Retinal pigment epithelial cell (primary cell): ENCODE measurements at regions not wholly inside any gene's neighbourhood (a gene's known extent, or its start where the extent isn't known, plus 50 kb on each side); places are given as distances from the start of the nearest gene placed in this dataset.

Experiments used
- DNase-seq: peaks from one replicate; pipeline ENCODE4 v3.0.0-alpha.2; 2010; ENCODE audit warnings: low read depth
- H3K4me3 ChIP-seq: 2 replicates; pipeline ENCODE4 v1.5.1; 2011; ENCODE audit warnings: mild to moderate bottlenecking, low read length, control low read depth, moderate library complexity
- TF ChIP-seq, protein P1 (sequence below): conservative IDR thresholded peaks from 2 replicates; pipeline ENCODE4 v1.5.1; 2011; ENCODE audit warnings: low read depth, low read length, control low read depth, inconsistent platforms

DNA sequence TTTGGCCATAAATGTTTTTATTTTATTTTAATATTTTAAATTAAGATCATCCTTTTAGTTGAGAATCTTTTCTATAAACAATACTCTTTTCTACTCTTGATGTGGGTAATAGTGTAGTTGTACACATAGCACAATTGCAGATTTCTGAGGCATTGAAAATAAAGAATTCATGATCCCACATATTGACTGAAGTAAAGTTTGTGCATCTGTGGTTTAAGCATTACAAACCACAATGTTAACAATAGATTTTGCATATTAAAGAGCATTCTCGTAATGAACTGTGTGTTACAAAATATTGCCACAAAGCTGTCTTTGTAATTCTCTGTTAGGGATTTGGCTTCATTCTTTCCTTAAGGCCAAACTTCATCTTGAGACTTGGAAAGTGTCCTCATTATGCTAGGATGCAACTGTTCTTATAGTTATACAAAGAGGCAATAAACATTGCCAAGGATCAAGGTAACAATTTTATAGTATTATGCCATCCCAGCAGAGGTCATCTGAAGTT, 256.8 kb downstream of the OLFM3 start:
- no peak overlapping the region for H3K4me3 ChIP-seq
- TF ChIP-seq, protein P1, sequence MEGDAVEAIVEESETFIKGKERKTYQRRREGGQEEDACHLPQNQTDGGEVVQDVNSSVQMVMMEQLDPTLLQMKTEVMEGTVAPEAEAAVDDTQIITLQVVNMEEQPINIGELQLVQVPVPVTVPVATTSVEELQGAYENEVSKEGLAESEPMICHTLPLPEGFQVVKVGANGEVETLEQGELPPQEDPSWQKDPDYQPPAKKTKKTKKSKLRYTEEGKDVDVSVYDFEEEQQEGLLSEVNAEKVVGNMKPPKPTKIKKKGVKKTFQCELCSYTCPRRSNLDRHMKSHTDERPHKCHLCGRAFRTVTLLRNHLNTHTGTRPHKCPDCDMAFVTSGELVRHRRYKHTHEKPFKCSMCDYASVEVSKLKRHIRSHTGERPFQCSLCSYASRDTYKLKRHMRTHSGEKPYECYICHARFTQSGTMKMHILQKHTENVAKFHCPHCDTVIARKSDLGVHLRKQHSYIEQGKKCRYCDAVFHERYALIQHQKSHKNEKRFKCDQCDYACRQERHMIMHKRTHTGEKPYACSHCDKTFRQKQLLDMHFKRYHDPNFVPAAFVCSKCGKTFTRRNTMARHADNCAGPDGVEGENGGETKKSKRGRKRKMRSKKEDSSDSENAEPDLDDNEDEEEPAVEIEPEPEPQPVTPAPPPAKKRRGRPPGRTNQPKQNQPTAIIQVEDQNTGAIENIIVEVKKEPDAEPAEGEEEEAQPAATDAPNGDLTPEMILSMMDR: no peak
- no peak for DNase-seq

DNA sequence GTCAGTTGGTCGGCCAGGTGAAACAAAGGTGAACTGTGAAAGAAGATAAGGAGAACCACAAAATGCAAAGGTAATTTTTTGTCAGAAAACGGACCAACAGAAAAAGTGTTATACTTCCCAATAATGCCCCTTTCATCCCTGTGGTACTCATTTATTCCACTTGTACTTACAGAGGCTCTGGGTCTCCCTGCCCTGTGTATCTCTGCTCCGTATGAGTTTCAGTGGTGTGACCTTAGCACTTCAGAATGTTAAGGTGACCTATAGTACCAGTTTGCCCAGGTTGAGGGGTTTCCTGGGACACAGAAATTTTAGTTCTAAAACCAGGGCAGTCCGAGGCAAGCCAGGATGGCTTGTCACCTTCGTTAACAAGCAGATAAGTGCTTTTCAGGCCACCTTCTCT, 254.8 kb downstream of the OLFM3 start:
- H3K4me3 ChIP-seq: no peak overlapping the region
- TF ChIP-seq, protein P1: no peak
- DNase-seq: no peak

DNA sequence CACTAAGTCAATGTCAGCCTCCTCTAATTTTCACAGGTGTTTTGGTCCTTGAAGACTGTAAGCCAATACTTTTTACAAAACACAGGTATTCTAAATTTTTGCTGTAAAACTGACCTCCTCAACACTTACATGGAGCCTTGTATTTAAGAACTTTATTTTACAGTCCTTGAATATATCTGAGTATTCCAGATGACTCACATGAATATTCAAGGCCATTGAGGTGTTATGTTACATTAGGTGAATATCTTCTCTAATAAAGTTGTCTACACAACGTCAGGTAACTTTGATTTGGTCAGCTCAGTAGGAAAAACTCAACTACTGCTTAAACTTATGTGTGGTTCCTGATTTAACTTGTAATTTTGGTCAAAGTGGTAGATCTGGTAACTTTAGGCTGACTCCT, 254.2 kb downstream of the OLFM3 start:
- TF ChIP-seq, protein P1: no peak
- DNase-seq: no peak

DNA sequence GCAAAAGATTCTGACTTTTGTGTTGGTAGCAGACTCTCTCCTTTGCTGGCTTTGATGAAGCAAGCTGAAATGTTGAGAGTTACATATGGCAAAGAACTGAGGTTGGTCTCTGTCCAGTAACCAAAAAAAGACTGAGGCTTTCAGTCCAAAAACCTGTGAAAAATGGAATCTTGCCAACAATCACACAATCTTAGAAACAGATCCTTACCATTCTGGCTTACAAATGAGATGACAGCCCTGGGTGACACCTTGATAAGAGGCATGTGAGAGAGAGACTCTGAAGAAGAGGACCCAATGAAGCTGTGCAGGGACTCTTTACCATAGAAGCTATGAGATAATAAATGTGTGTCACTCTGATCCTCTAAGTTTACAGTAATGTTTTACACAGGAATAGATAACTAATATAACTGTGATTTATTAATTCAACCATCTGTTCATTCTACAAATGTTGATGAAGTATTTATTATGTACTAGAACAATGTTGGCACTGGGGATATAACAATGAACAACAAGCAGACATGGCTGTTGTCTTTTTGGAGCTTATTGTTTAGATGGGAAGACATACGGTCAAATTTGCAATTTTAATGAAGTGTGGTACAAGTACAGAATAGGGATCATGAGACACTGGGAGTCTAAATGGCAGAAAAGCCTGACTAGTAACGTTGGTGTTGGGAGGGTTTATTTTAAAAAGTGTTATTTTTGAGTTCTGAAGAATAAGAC, 251.0 kb downstream of the OLFM3 start:
- H3K4me3 ChIP-seq: no peak overlapping the region
- TF ChIP-seq, protein P1: no peak
- no peak for DNase-seq

More for the DNA sequence above, 254.2 kb downstream of the OLFM3 start:
- H3K4me3 ChIP-seq: no peak overlapping the region

DNA sequence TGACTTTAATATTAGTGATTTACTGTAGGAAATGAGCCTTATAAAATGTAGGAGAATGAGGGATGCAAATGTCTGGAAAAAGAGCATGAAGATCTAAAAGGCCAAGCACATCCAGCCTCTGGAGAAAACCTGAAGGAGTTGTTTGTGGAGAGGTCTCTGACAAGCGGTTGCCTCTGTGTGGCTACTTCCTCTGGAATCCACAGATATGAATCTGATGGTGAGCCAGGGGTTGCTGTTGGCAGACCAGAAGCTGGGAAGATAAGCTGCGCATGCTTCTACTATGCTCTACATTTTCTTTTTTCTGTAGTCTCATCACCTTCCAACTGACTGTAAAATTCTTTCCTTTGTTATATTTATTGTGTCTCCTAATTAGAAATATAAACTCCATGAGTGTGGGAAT, 248.6 kb downstream of the OLFM3 start:
- H3K4me3 ChIP-seq: no peak overlapping the region
- TF ChIP-seq, protein P1: no peak
- no peak for DNase-seq
